ENCODE measurements at regions not wholly inside any gene's neighbourhood (a gene's known extent, or its start where the extent isn't known, plus 50 kb on each side); places are given as distances from the start of the nearest gene placed in this dataset.
"Not testable (repeated sequence)": the region's sequence is repeated elsewhere in the genome, so short reads cannot be mapped to it uniquely, and the experiment has no call there.

DNA sequence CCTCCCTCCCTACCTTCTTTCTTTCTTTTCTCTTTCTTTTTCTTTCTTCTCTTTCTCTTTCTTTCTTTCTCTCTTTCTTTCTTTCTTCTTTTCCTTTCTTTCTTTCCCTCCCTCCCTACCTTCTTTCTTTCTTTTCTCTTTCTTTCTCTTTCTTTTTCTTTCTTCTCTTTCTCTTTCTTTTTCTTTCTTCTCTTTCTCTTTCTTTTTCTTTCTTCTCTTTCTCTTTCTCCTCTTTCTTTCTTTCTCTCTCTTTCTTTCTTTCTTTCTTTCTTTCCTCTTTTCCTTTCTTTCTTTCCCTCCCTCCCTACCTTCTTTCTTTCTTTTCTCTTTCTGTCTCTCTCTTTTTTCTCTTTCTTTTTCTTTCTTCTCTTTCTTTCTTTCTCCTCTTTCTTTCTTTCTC, 96.8 kb upstream of the SLC24A4 start:
- POLR2A ChIA-PET; CTCF ChIA-PET; H3K4me1 ChIP-seq (ENCODE audit: control insufficient read depth, insufficient read depth, low read length); H3K9me3 ChIP-seq (ENCODE audit: control insufficient read depth, insufficient read depth, low read depth, low read length); H3K4me3 ChIP-seq (ENCODE audit: low read depth, low read length); H3K36me3 ChIP-seq (ENCODE audit: control insufficient read depth in 2 of 2, insufficient read depth in 1 of 2, low read length in 2 of 2); H3K27ac ChIP-seq (ENCODE audit: extremely low read depth, low read depth, low read length): not testable (repeated sequence)
- peak; percentile 52 for TF ChIP-seq ZNF366 (tag by site-specific recombination; conservative IDR thresholded peaks at IDR 0.05)

DNA sequence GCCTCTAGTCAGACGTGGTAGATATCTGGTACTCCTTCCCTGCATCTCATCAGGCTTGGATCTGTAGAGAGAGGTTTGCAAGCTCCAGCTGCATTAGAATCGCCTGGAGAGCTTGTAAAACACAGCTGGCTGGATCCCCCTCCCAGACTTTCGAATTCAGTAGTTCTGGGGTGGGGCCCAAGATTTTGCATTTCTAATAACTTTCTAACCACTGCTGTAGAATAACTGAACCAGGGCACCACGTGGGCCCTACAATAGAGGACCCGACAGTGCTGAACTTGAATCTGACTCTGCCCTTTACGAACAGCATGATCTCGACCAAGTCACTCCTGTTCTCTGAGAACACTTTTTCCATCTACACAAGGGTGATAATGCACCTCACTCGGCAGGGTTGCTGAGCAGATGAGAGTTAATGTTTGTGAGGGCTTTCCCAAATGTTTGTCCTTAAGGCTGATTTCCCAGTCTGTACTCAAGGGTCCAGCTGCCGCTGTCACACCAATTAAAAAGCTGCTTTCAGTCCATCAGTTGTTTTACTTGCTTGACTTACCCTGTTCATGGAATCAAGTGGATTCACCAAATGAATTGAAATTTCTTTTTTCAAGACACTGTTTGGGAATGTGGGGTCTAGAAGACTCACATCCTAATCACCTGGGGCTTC, 86.6 kb upstream of the SLC24A4 start:
- TF ChIP-seq ZNF596 (tag by site-specific recombination; IDR thresholded peaks at IDR 0.05) (no peak), ZNF654 (tag by site-specific recombination; IDR thresholded peaks at IDR 0.05; ENCODE audit: low read depth) (no peak), HOXD13 (CRISPR knock-in tag; IDR thresholded peaks at IDR 0.05; ENCODE audit: borderline replicate concordance) (no peak), ZNF791 (tag by site-specific recombination; IDR thresholded peaks at IDR 0.05) (no peak), ZSCAN23 (tag by site-specific recombination; IDR thresholded peaks at IDR 0.05) (no peak), ZNF140 (tag by site-specific recombination; IDR thresholded peaks at IDR 0.05) (no peak), ZNF792 (tag by site-specific recombination; IDR thresholded peaks at IDR 0.05) (no peak), PRDM6 (tag by site-specific recombination; IDR thresholded peaks at IDR 0.05) (no peak), WT1 (tag by site-specific recombination; IDR thresholded peaks at IDR 0.05) (no peak), HOXC10 (CRISPR knock-in tag; IDR thresholded peaks at IDR 0.05) (no peak), KLF16 (tag by site-specific recombination; IDR thresholded peaks at IDR 0.05) (no peak), ZNF707 (tag by site-specific recombination; IDR thresholded peaks at IDR 0.05) (no peak), ZNF549 (tag by site-specific recombination; IDR thresholded peaks at IDR 0.05) (no peak), ZNF239 (tag by site-specific recombination; IDR thresholded peaks at IDR 0.05) (no peak), ZFP37 (tag by site-specific recombination; IDR thresholded peaks at IDR 0.05) (no peak), ZNF302 (tag by site-specific recombination; IDR thresholded peaks at IDR 0.05; ENCODE audit: low read depth) (no peak), ZNF362 (tag by site-specific recombination; IDR thresholded peaks at IDR 0.05) (no peak)
- TF ChIP-seq, protein P1, sequence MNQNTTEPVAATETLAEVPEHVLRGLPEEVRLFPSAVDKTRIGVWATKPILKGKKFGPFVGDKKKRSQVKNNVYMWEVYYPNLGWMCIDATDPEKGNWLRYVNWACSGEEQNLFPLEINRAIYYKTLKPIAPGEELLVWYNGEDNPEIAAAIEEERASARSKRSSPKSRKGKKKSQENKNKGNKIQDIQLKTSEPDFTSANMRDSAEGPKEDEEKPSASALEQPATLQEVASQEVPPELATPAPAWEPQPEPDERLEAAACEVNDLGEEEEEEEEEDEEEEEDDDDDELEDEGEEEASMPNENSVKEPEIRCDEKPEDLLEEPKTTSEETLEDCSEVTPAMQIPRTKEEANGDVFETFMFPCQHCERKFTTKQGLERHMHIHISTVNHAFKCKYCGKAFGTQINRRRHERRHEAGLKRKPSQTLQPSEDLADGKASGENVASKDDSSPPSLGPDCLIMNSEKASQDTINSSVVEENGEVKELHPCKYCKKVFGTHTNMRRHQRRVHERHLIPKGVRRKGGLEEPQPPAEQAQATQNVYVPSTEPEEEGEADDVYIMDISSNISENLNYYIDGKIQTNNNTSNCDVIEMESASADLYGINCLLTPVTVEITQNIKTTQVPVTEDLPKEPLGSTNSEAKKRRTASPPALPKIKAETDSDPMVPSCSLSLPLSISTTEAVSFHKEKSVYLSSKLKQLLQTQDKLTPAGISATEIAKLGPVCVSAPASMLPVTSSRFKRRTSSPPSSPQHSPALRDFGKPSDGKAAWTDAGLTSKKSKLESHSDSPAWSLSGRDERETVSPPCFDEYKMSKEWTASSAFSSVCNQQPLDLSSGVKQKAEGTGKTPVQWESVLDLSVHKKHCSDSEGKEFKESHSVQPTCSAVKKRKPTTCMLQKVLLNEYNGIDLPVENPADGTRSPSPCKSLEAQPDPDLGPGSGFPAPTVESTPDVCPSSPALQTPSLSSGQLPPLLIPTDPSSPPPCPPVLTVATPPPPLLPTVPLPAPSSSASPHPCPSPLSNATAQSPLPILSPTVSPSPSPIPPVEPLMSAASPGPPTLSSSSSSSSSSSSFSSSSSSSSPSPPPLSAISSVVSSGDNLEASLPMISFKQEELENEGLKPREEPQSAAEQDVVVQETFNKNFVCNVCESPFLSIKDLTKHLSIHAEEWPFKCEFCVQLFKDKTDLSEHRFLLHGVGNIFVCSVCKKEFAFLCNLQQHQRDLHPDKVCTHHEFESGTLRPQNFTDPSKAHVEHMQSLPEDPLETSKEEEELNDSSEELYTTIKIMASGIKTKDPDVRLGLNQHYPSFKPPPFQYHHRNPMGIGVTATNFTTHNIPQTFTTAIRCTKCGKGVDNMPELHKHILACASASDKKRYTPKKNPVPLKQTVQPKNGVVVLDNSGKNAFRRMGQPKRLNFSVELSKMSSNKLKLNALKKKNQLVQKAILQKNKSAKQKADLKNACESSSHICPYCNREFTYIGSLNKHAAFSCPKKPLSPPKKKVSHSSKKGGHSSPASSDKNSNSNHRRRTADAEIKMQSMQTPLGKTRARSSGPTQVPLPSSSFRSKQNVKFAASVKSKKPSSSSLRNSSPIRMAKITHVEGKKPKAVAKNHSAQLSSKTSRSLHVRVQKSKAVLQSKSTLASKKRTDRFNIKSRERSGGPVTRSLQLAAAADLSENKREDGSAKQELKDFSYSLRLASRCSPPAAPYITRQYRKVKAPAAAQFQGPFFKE (tag by site-specific recombination; IDR thresholded peaks at IDR 0.05; ENCODE audit: borderline replicate concordance): no peak
- POLR2A ChIA-PET: no interaction called here
- CTCF ChIA-PET: no interaction called here
- Histone ChIP-seq H3K36me3 (ENCODE audit: control insufficient read depth in 2 of 2, insufficient read depth in 1 of 2, low read length in 2 of 2) (no peaks in the 10 kb centered on the region), H3K9me3 (ENCODE audit: control insufficient read depth, insufficient read depth, low read depth, low read length) (no peaks in the 10 kb centered on the region), H3K4me3 (ENCODE audit: low read depth, low read length) (no peak overlapping the region), H3K4me1 (ENCODE audit: control insufficient read depth, insufficient read depth, low read length) (no peaks in the 10 kb centered on the region), H3K27ac (ENCODE audit: extremely low read depth, low read depth, low read length) (no peak overlapping the region)

Measured in HEK293 (cell line).